GM06990 (cell line): ENCODE measurements at regions not wholly inside any gene's neighbourhood (a gene's known extent, or its start where the extent isn't known, plus 50 kb on each side); places are given as distances from the start of the nearest gene placed in this dataset.

Experiments used
- DNase-seq: peaks from one replicate; pipeline ENCODE4 v3.0.0-alpha.2; 2011; ENCODE audit not compliant: insufficient read length; ENCODE audit errors: extremely low read depth
- H3K27me3 ChIP-seq: replicated peaks from 2 replicates; pipeline ENCODE4 v1.6.0; 2011; ENCODE audit warnings: low read length; ENCODE audit not compliant: control insufficient read depth, insufficient read depth
- H3K36me3 ChIP-seq: 2 replicates; pipeline ENCODE4 v1.5.1; 2011; ENCODE audit warnings: low read length; ENCODE audit not compliant: control insufficient read depth, insufficient read depth
- H3K4me3 ChIP-seq: replicated peaks from 2 replicates; pipeline ENCODE4 v1.5.1; 2011; ENCODE audit warnings: low read depth, mild to moderate bottlenecking, control low read depth, low read length
- TF ChIP-seq, protein P1 (sequence below): IDR thresholded peaks from 2 replicates; pipeline ENCODE4 v1.5.1; 2011; ENCODE audit warnings: low read length, control low read depth, mild to moderate bottlenecking, inconsistent platforms; ENCODE audit not compliant: insufficient read depth, poor library complexity, severe bottlenecking

DNA sequence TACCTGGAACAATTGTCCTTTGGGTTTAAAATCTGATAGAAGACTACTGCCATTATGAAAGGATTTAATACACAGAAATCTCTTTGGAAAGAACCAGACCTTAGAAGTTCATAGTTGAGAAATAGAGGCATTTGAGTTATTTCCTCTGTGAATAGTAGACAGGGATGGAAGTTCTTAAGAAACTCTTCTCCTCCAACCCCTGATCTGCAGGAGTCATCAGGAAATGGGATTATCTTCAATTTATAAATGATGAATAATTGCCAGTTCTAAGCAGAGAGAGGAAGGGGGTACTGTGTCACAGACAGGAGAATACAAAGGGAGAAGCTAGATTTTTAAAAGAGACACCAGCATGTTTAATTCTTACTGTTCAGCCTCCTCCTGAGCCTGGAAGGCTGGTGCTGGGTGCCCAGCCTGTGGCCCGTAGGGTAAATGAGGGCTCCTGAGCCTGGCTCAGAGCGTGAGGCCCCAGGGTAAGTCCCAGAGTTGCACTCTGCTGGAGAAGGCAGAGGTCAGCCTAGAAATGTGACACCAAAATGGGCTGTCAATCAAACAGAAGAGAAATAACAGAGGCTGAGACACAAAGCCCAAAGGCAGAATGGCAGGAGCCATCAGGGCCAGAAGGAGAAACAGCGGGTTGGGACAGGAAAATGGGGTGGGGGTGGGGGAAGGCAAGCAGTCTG, 58.2 kb upstream of the PKDCC start:
- H3K4me3 ChIP-seq: no peak overlapping the region
- TF ChIP-seq, protein P1, sequence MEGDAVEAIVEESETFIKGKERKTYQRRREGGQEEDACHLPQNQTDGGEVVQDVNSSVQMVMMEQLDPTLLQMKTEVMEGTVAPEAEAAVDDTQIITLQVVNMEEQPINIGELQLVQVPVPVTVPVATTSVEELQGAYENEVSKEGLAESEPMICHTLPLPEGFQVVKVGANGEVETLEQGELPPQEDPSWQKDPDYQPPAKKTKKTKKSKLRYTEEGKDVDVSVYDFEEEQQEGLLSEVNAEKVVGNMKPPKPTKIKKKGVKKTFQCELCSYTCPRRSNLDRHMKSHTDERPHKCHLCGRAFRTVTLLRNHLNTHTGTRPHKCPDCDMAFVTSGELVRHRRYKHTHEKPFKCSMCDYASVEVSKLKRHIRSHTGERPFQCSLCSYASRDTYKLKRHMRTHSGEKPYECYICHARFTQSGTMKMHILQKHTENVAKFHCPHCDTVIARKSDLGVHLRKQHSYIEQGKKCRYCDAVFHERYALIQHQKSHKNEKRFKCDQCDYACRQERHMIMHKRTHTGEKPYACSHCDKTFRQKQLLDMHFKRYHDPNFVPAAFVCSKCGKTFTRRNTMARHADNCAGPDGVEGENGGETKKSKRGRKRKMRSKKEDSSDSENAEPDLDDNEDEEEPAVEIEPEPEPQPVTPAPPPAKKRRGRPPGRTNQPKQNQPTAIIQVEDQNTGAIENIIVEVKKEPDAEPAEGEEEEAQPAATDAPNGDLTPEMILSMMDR: no peak
- no peak for DNase-seq
- peaks cover 2% of the 10 kb centered on the region; the same call in 1 of the 2 replicates for H3K27me3 ChIP-seq
- H3K36me3 ChIP-seq: no peaks in the 10 kb centered on the region

DNA sequence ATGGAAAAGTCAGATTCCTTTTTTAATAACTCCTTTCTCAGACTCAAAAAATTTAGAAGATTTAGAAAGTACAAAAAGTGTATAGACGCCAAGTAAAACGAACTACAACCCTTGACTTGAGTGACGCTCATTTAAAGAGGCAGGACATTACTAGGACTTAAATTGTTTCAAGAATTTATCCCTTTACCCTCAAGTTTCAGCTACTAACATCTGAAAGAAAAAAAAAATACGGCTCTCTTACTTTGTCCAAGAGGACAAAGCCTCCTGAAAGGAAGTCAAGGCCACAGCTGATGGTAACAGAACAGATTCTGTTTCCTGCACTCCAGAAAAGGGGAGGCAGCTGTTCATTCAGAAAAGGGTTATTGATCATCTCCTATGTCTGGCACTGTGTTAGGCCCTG, 57.6 kb upstream of the PKDCC start:
- DNase-seq: no peak
- Histone ChIP-seq H3K27me3 (peaks cover 2% of the 10 kb centered on the region; the same call in 1 of the 2 replicates), H3K36me3 (no peaks in the 10 kb centered on the region), H3K4me3 (no peak overlapping the region)
- TF ChIP-seq, protein P1: no peak

DNA sequence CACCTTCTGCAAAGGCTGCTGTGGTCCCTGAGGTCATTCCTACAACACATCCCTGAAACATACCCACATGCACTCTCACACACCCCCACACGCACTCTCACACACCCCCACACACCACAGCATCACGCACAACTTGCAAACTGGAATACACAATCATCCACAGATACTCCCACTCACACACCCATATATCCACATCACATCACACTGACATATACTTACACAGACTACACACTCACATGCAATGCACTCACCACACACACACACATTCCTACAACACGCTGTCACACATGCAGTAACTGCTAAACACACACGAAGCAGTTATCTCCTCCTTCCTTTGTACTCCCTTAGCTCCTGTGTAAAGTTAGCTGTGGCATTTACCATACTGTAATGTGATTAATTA, 57.1 kb upstream of the PKDCC start:
- DNase-seq: no peak
- TF ChIP-seq, protein P1: no peak
- Histone ChIP-seq H3K4me3 (no peak overlapping the region), H3K27me3 (peaks cover 2% of the 10 kb centered on the region; the same call in 1 of the 2 replicates), H3K36me3 (no peaks in the 10 kb centered on the region)

DNA sequence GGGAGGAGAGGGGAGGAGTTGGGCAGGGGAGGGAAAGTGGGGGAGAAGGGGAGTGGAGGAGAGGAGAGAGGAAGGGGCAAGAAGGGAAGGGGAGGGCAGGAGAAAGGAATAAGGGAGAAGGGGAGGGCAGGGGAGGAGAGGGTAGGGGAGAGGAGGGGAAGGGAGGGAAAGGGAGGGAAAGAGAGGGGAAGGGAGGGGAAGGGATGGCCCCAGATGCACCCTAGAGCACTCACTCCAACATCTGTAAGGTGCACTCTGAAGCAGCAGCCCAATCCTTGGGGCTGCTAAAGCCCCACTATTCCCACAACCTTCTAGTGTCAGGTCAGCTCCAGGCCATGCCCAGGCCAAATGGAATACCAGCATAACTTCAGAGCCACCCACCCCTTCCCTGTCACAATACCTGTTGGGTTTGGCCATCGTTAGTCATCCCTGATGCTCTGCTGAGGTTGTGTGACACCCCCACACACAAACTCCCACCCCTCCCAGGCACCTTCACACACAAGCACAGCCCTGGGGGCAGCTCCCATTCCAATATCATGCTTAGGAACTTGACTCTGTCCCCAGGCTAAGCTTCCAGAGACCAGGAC, 55.7 kb upstream of the PKDCC start:
- Histone ChIP-seq H3K27me3 (peaks cover 2% of the 10 kb centered on the region; the same call in 1 of the 2 replicates), H3K36me3 (no peaks in the 10 kb centered on the region), H3K4me3 (no peak overlapping the region)
- TF ChIP-seq, protein P1: no peak
- no peak for DNase-seq

DNA sequence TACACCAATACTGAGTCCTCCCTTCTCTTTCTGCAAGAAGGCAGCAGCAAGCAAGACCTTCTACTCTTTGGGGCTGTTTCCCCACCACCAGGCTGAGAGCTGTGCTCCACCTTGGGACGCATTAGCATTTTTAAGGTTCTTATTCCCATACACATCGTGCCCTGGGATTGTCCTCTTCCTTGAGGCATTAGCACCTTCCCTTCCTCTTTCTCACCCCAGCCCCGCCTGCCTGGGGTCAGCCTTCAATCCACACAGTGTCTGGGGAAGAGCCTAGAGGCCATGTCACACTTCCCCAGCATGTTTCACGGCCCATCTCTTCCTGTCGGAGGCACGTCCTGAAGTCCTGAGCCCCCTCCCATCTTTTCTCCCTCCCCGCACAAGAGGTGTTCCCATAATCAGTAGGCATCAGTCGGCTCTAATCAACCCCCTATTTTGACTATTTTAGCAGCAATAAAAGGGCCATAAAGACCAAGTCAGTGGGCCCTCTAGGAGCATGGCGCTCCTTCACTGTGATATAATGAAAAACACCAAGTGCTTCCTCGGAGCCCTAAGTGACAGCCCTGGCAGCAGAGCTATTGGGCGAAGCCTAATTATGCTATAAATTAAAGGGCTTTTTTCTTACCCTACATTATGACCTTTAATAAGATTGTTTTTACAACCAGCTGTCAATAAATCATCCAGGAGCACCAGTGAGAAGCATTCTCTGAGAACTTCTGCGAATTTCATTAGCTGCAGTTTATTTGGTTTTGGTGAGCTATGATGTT, 55.0 kb upstream of the PKDCC start:
- DNase-seq: no peak
- TF ChIP-seq, protein P1: no peak

More for the DNA sequence above, 55.0 kb upstream of the PKDCC start:
- no peaks in the 10 kb centered on the region for H3K36me3 ChIP-seq
- no peak overlapping the region for H3K4me3 ChIP-seq
- H3K27me3 ChIP-seq: peaks cover 1% of the 10 kb centered on the region; the same call in 1 of the 2 replicates
